GM19035 (cell line): ENCODE measurements at regions not wholly inside any gene's neighbourhood (a gene's known extent, or its start where the extent isn't known, plus 50 kb on each side); places are given as distances from the start of the nearest gene placed in this dataset.
A peak's percentile ranks its signal among the peaks of the same experiment; 100 is the strongest.
"Not testable (repeated sequence)": the region's sequence is repeated elsewhere in the genome, so short reads cannot be mapped to it uniquely, and the experiment has no call there.

Experiments used
- ATAC-seq: cut with Tn5 transposase; IDR thresholded peaks from one replicate; pipeline ENCODE4 v1.9.1; 2021; ENCODE audit not compliant: unreplicated experiment

- ATAC-seq, result no peak
Measured at GRCh38 chr12:89073027-89073398, 279.3 kb downstream of the DUSP6 start.

GRCh38 chr12:89072294-89073026 lies 279.8 kb downstream of the DUSP6 start:
- ATAC-seq, result no peak

- ATAC-seq, result no peak
Measured at GRCh38 chr12:89070603-89071002, 281.7 kb downstream of the DUSP6 start.

GRCh38 chr12:89069431-89069830 lies 282.9 kb downstream of the DUSP6 start:
- no peak for ATAC-seq

GRCh38 chr12:89067421-89068187 lies 284.7 kb downstream of the DUSP6 start:
- ATAC-seq, result no peak

- ATAC-seq, result no peak
Measured at GRCh38 chr12:89064780-89065179, 287.5 kb downstream of the DUSP6 start.

- no peak for ATAC-seq
Measured at GRCh38 chr12:89064151-89064550, 288.1 kb downstream of the DUSP6 start.

- ATAC-seq, result no peak
Measured at GRCh38 chr12:89062996-89063395, 289.3 kb downstream of the DUSP6 start.

- no peak for ATAC-seq
Measured at GRCh38 chr12:89059721-89060541, 292.4 kb downstream of the DUSP6 start.

- ATAC-seq, result no peak
Measured at GRCh38 chr12:89059056-89059455, 293.2 kb downstream of the DUSP6 start.

GRCh38 chr12:89058402-89058801 lies 293.9 kb downstream of the DUSP6 start:
- no peak for ATAC-seq

GRCh38 chr12:89053817-89054216 lies 298.5 kb downstream of the DUSP6 start:
- not testable (repeated sequence) for ATAC-seq

- peak; percentile 74 for ATAC-seq
Measured at GRCh38 chr12:89051065-89051677, 301.1 kb downstream of the DUSP6 start.

GRCh38 chr12:89047856-89048418 lies 304.4 kb downstream of the DUSP6 start:
- no peak for ATAC-seq

- no peak for ATAC-seq
Measured at GRCh38 chr12:89041078-89041477, 311.2 kb downstream of the DUSP6 start.

- peak; percentile 97 for ATAC-seq
Measured at GRCh38 chr12:89040146-89040964, 311.9 kb downstream of the DUSP6 start.

- no peak for ATAC-seq
Measured at GRCh38 chr12:89038831-89039512, 313.3 kb downstream of the DUSP6 start.

- ATAC-seq, result no peak
Measured at GRCh38 chr12:89033062-89033461, 319.2 kb downstream of the DUSP6 start.

- ATAC-seq, result no peak
Measured at GRCh38 chr12:89029961-89030360, 322.3 kb downstream of the DUSP6 start.
